RWPE2 (cell line): ENCODE measurements at regions not wholly inside any gene's neighbourhood (a gene's known extent, or its start where the extent isn't known, plus 50 kb on each side); places are given as distances from the start of the nearest gene placed in this dataset.

ENCODE experiments used
- ATAC-seq: fragments of 200-7000 bp; cut with Tn5 transposase; 3 replicates; pipeline ENCODE4 v1.9.1; 2021; ENCODE audit warnings: low read depth
- DNase-seq: peaks from one replicate; pipeline ENCODE4 v3.0.0-alpha.2; 2020; ENCODE audit warnings: low spot score
- H3K27ac ChIP-seq: fragments of 450-650 bp; 2 replicates; pipeline ENCODE4 v1.5.1; 2017; ENCODE audit warnings: mild to moderate bottlenecking; ENCODE audit not compliant: poor library complexity, severe bottlenecking
- H3K27me3 ChIP-seq: fragments of 250-450 bp; sonication (Bioruptor Pico); 2 replicates; pipeline ENCODE4 v1.5.1; 2021; ENCODE audit warnings: mild to moderate bottlenecking, moderate library complexity; ENCODE audit not compliant: insufficient read depth, poor library complexity, severe bottlenecking
- H3K36me3 ChIP-seq: fragments of 250-450 bp; sonication (Bioruptor Pico); 2 replicates; pipeline ENCODE4 v1.5.1; 2020; ENCODE audit warnings: low read depth, mild to moderate bottlenecking, moderate library complexity
- H3K4me1 ChIP-seq: fragments of 250-450 bp; sonication (Bioruptor Pico); 2 replicates; pipeline ENCODE4 v1.5.1; 2021; ENCODE audit warnings: mild to moderate bottlenecking, moderate library complexity; ENCODE audit not compliant: insufficient read depth, poor library complexity, severe bottlenecking
- H3K4me3 ChIP-seq: fragments of 250-450 bp; sonication (Bioruptor Pico); 2 replicates; pipeline ENCODE4 v1.5.1; 2021; ENCODE audit warnings: mild to moderate bottlenecking, moderate library complexity; ENCODE audit not compliant: severe bottlenecking
- H3K9me3 ChIP-seq: fragments of 250-450 bp; sonication (Bioruptor Pico); 2 replicates; pipeline ENCODE4 v1.5.1; 2021; ENCODE audit warnings: mild to moderate bottlenecking, moderate library complexity; ENCODE audit not compliant: severe bottlenecking
- TF ChIP-seq, protein P1 (sequence below): fragments of 450-650 bp; IDR thresholded peaks from one replicate; pipeline ENCODE4 v1.5.1; 2017; ENCODE audit warnings: mild to moderate bottlenecking, moderate library complexity; ENCODE audit not compliant: poor library complexity, severe bottlenecking

DNA sequence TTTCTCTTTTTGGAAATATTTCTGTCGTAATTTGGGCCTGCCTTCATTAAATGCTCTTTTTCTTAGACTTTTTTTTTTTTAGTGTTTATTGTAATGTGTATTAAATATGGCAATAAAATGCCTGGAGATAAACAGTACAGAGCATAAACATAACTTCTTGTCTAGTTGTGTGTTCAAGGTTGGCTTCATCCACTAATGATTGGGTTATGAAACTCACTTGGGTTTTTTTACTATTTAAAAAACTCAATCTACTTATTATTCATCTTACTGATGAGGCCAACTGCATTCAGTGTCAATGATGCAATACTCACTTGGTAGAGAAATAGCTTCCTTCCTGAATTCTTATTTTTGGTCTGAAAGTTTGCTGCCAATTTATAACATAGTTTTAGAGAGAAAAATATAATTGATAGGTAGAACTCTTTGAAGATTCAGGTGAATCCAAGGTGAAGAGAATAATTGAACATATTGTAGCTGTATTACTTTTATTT is 144.2 kb upstream of the NABP1 start:
- H3K36me3 ChIP-seq: no peaks in the 10 kb centered on the region
- H3K27me3 ChIP-seq: no peaks in the 10 kb centered on the region
- DNase-seq (no peak), ATAC-seq (no peak)
- no peaks in the 10 kb centered on the region for H3K9me3 ChIP-seq
- no peaks in the 10 kb centered on the region for H3K4me1 ChIP-seq
- H3K4me3 ChIP-seq: no peak overlapping the region
- TF ChIP-seq, protein P1, sequence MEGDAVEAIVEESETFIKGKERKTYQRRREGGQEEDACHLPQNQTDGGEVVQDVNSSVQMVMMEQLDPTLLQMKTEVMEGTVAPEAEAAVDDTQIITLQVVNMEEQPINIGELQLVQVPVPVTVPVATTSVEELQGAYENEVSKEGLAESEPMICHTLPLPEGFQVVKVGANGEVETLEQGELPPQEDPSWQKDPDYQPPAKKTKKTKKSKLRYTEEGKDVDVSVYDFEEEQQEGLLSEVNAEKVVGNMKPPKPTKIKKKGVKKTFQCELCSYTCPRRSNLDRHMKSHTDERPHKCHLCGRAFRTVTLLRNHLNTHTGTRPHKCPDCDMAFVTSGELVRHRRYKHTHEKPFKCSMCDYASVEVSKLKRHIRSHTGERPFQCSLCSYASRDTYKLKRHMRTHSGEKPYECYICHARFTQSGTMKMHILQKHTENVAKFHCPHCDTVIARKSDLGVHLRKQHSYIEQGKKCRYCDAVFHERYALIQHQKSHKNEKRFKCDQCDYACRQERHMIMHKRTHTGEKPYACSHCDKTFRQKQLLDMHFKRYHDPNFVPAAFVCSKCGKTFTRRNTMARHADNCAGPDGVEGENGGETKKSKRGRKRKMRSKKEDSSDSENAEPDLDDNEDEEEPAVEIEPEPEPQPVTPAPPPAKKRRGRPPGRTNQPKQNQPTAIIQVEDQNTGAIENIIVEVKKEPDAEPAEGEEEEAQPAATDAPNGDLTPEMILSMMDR: no peak
- H3K27ac ChIP-seq: no peak overlapping the region

DNA sequence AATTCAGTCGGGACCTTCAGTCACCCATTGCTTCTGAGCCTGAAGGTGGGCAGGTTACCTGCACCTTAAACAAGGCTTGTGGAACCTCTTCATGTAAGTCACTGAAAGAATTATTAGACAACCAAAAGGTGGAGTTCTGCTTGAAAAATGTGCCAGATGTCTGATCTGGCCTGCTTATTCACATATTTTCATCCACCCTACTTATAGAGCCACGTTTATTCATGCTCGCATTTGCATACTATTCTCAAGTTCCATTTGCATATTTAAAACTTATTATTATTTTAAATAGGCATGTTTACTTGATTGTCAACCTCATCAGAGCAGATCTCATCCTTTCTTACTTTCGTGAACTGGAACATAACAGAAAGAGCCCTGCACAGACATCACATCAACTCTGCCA is 140.0 kb upstream of the NABP1 start:
- Histone ChIP-seq H3K36me3 (no peaks in the 10 kb centered on the region), H3K27ac (no peak overlapping the region), H3K4me1 (no peaks in the 10 kb centered on the region), H3K27me3 (no peaks in the 10 kb centered on the region), H3K9me3 (no peaks in the 10 kb centered on the region), H3K4me3 (no peak overlapping the region)
- DNase-seq (no peak), ATAC-seq (no peak)
- TF ChIP-seq, protein P1: no peak

DNA sequence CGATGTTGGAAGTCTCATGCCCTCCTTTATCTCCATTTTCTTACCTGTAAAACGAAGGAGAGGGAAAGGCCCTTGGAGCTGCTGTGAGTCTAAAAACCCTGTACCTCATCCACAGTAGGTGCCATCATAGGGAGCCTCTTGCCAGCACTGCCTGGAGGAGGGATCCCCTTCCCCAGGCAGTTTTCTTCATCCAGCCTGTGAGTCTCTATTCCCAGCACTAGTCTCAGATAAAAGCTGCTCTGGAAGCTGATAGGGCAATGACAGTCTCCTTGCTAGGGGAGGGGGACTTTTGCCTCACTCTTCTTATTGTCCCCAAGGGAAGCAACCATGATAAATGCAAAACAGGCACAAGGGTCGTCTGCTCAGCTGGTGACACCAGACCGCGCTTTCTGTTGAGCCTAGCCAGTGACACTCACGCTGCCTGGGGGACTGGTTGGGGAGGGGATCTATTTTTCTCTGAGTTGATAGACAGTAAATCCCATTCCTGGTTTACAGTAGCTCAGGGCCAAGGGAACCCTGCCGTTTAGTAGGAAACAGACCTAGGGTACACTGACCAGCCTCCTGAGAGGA is 139.5 kb upstream of the NABP1 start:
- no peak overlapping the region for H3K4me3 ChIP-seq
- H3K9me3 ChIP-seq: no peaks in the 10 kb centered on the region
- H3K36me3 ChIP-seq: no peaks in the 10 kb centered on the region
- TF ChIP-seq, protein P1: no peak
- H3K4me1 ChIP-seq: no peaks in the 10 kb centered on the region
- H3K27ac ChIP-seq: no peak overlapping the region
- ATAC-seq (no peak), DNase-seq (no peak)
- H3K27me3 ChIP-seq: no peaks in the 10 kb centered on the region

DNA sequence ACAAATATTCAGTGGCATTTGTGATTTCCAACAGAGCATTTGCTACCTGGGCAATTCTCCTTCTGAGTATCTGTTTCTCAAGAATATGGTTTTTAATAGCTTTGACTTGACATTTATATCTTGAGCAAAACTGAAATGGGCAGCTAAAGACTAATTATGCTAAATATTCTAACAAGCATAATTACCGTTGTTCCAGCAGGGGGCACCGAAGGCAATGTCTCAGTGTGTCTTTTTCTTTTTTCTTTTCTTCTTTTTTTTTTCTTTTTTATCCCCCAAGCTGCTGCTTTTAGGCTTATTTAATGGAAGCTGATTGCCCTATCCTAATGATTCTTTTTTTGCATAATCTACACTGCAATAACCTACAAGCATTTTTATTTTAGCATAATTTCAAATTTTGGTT is 138.9 kb upstream of the NABP1 start:
- ATAC-seq: no peak
- H3K9me3 ChIP-seq: no peaks in the 10 kb centered on the region
- no peak overlapping the region for H3K27ac ChIP-seq
- H3K27me3 ChIP-seq: no peaks in the 10 kb centered on the region
- H3K36me3 ChIP-seq: no peaks in the 10 kb centered on the region
- TF ChIP-seq, protein P1: peak; percentile 75
- no peak for DNase-seq
- no peaks in the 10 kb centered on the region for H3K4me1 ChIP-seq
- H3K4me3 ChIP-seq: no peak overlapping the region

DNA sequence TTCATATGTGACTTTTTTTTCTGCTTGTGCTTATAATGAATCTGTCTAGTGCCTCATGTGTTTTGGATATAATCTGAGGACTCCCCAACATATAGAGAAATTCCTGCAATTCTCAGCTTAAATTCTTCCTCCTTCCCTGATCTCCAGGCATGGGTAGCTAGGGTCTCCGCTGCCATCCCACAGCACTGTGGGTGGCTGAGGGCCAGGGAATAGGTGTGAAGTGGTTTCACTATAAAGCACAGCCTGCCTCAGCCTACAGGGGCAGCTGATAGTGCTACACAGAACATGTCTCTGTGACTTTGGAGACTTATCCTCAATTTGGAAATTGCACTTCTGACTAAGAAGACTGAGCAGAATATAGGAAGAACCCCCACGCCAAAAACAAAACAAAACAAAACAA is 137.3 kb upstream of the NABP1 start:
- ATAC-seq (no peak), DNase-seq (no peak)
- Histone ChIP-seq H3K9me3 (no peaks in the 10 kb centered on the region), H3K4me1 (no peaks in the 10 kb centered on the region), H3K36me3 (no peaks in the 10 kb centered on the region), H3K27ac (no peak overlapping the region), H3K27me3 (no peaks in the 10 kb centered on the region), H3K4me3 (no peak overlapping the region)
- TF ChIP-seq, protein P1: no peak
